ENCODE measurements at regions not wholly inside any gene's neighbourhood (a gene's known extent, or its start where the extent isn't known, plus 50 kb on each side); places are given as distances from the start of the nearest gene placed in this dataset.

- TF ChIP-seq POU2F2 (IDR thresholded peaks at IDR 0.05; ENCODE audit: low read depth, low read length) (no peak), POLR2A (IDR thresholded peaks at IDR 0.05; ENCODE audit: low read depth, low read length) (no peak), POLR2AphosphoS5 (IDR thresholded peaks at IDR 0.05; ENCODE audit: low read depth, low read length) (no peak)
Measured at GRCh38 chr2:8138525-8138922, 543.3 kb upstream of the ID2 start.

Data from GM12891 (cell line).